HCT116 (cell line): ENCODE measurements at regions not wholly inside any gene's neighbourhood (a gene's known extent, or its start where the extent isn't known, plus 50 kb on each side); places are given as distances from the start of the nearest gene placed in this dataset.

Experiments
- ATF3 ChIP-seq: IDR thresholded peaks from 2 replicates; pipeline ENCODE4 v1.6.1; 2012
- CTCF ChIP-seq, 3 experiments: fragments of 200-600 bp in 1 of 3; sonication (generic) in 1 of 3; IDR thresholded peaks in 2 of 3; conservative IDR thresholded peaks in 1 of 3; 2 replicates each; pipeline ENCODE4 v1.5.1; 2012 to 2017; ENCODE audit warnings: low read depth in 2 of 3, low read length in 2 of 3, antibody characterized with exemption in 1 of 3, borderline replicate concordance in 1 of 3, control low read depth in 1 of 3, mild to moderate bottlenecking in 1 of 3, mixed read lengths in 1 of 3, mixed run types in 1 of 3, moderate library complexity in 1 of 3; ENCODE audit not compliant: insufficient read depth in 1 of 3
- EGR1 ChIP-seq: IDR thresholded peaks from 2 replicates; pipeline ENCODE4 v1.6.1; 2012; ENCODE audit warnings: low read depth
- EZH2 ChIP-seq: fragments of 200-600 bp; sonication (generic); IDR thresholded peaks from 2 replicates; pipeline ENCODE4 v1.6.1; 2017; ENCODE audit warnings: antibody characterized with exemption, mixed run types
- JUND ChIP-seq: IDR thresholded peaks from 2 replicates; pipeline ENCODE4 v1.6.1; 2012
- POLR2A ChIP-seq: IDR thresholded peaks from 2 replicates; pipeline ENCODE4 v1.7.0; 2011; ENCODE audit warnings: borderline replicate concordance; ENCODE audit not compliant: insufficient read depth, insufficient read length; ENCODE audit errors: extremely low read depth
- POLR2AphosphoS5 ChIP-seq: IDR thresholded peaks from 2 replicates; pipeline ENCODE4 v1.6.1; 2011; ENCODE audit warnings: mild to moderate bottlenecking, low read depth, low read length, moderate library complexity
- REST ChIP-seq: IDR thresholded peaks from 2 replicates; pipeline ENCODE4 v1.6.1; 2012; ENCODE audit warnings: low read depth
- SP1 ChIP-seq: IDR thresholded peaks from 2 replicates; pipeline ENCODE4 v1.6.1; 2012; ENCODE audit warnings: low read depth
- SRF ChIP-seq: IDR thresholded peaks from 2 replicates; pipeline ENCODE4 v1.6.1; 2012; ENCODE audit warnings: low read depth
- TCF7L2 ChIP-seq: IDR thresholded peaks from 2 replicates; pipeline ENCODE4 v1.7.0; 2011; ENCODE audit warnings: borderline replicate concordance, inconsistent platforms; ENCODE audit not compliant: insufficient read depth, insufficient read length; ENCODE audit errors: extremely low read depth
- YY1 ChIP-seq: IDR thresholded peaks from 2 replicates; pipeline ENCODE4 v1.6.1; 2011; ENCODE audit warnings: low read length, low read depth, moderate library complexity, mild to moderate bottlenecking; ENCODE audit not compliant: insufficient replicate concordance; ENCODE audit errors: extremely low read depth
- ZBTB33 ChIP-seq: IDR thresholded peaks from 2 replicates; pipeline ENCODE4 v1.6.1; 2011; ENCODE audit warnings: mild to moderate bottlenecking, low read length, moderate library complexity; ENCODE audit not compliant: insufficient replicate concordance; ENCODE audit errors: extremely low read depth
- ZNF274 ChIP-seq: fragments of 200-500 bp; sonication (Bioruptor generic); IDR thresholded peaks from 2 replicates; pipeline ENCODE4 v1.6.1; 2014; ENCODE audit warnings: mild to moderate bottlenecking, low read depth, low read length, inconsistent platforms

GRCh38 chr6:66128243-66128642 is 421.2 kb upstream of the EYS start:
- no peak for TF ChIP-seq REST
- no peak for TF ChIP-seq POLR2A
- TF ChIP-seq CTCF (IDR thresholded peaks at IDR 0.05 in 2 of 3, conservative IDR thresholded peaks at IDR 0.05 in 1 of 3; ENCODE audit: borderline replicate concordance in 1 of 3, insufficient read depth in 1 of 3, low read depth in 2 of 3, low read length in 2 of 3), result no peak
- no peak for TF ChIP-seq YY1
- TF ChIP-seq SP1, result no peak
- no peak for TF ChIP-seq ZBTB33
- no peak for TF ChIP-seq ATF3
- TF ChIP-seq SRF, result no peak
- no peak for TF ChIP-seq JUND
- TF ChIP-seq TCF7L2, result no peak
- TF ChIP-seq EGR1, result no peak
- no peak for TF ChIP-seq EZH2
- no peak for TF ChIP-seq POLR2AphosphoS5
- TF ChIP-seq ZNF274, result no peak
